GM19043 (cell line): ENCODE measurements at regions not wholly inside any gene's neighbourhood (a gene's known extent, or its start where the extent isn't known, plus 50 kb on each side); places are given as distances from the start of the nearest gene placed in this dataset.

ENCODE experiments used
- ATAC-seq: cut with Tn5 transposase; IDR thresholded peaks from one replicate; pipeline ENCODE4 v1.9.1; 2021; ENCODE audit warnings: low read depth; ENCODE audit not compliant: unreplicated experiment

GRCh38 chr6:11926594-11927407, 85.3 kb upstream of the HIVEP1 start:
- ATAC-seq, result no peak

GRCh38 chr6:11925805-11926204, 86.3 kb upstream of the HIVEP1 start:
- ATAC-seq, result no peak

DNA sequence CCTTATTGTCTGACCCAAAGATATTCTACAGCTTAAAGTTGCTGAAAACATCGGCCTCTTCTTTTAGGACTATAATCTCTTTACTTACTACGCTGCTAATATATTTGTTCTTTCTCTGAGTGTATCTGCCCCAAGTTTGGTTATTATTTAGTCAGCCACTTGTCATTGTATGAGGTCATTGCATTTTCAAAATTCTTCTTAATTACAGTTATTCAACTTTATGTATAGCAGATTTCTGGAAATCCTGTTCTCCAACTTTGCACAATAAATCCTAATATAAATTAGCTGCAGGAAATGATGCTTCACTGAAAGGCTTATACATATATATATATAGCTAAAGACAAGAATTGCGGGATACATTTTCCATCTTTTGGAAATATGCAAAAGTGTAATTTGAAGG, 88.5 kb upstream of the HIVEP1 start:
- no peak for ATAC-seq

DNA sequence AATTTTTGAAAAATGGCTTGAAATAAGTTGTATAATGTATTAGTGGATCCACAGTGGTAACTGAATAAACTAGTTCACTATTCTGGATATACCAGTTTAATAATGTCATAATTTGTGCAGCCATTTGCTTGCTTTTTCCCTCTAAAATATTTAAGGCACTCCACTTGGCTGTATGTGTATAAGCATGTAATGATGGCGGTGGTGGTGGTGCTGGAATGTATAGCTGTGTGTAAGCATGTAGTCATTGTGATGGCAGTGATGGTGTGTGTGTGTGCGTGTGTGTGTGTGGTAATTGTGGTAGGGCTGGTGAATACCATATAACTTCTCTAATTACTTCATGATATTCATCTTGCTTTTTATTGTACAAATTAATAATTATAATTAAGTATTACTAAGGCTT, 89.2 kb upstream of the HIVEP1 start:
- ATAC-seq, result no peak

DNA sequence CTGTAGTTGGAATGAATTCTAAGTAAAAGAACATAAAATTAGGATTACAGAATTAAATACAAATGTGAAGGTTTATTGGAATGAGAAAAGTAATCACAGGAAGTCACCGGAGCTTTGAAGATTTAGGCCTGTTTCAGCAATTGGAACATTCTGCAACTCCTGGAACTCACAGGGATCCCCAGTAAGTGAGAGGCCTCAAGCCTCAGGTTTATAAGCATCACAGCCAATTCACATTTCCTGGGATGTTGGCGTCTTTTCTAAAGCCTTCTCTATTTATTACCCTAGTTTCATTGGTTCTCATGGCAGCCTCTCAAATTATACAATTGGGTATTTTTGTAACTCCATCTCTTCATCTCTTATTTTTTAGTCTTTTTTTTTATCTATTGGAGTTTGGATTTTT, 90.4 kb upstream of the HIVEP1 start:
- ATAC-seq, result no peak

GRCh38 chr6:11921017-11921438, 91.1 kb upstream of the HIVEP1 start:
- ATAC-seq, result no peak

GRCh38 chr6:11920566-11920965, 91.5 kb upstream of the HIVEP1 start:
- no peak for ATAC-seq

GRCh38 chr6:11919771-11920440, 92.2 kb upstream of the HIVEP1 start:
- ATAC-seq, result no peak

DNA sequence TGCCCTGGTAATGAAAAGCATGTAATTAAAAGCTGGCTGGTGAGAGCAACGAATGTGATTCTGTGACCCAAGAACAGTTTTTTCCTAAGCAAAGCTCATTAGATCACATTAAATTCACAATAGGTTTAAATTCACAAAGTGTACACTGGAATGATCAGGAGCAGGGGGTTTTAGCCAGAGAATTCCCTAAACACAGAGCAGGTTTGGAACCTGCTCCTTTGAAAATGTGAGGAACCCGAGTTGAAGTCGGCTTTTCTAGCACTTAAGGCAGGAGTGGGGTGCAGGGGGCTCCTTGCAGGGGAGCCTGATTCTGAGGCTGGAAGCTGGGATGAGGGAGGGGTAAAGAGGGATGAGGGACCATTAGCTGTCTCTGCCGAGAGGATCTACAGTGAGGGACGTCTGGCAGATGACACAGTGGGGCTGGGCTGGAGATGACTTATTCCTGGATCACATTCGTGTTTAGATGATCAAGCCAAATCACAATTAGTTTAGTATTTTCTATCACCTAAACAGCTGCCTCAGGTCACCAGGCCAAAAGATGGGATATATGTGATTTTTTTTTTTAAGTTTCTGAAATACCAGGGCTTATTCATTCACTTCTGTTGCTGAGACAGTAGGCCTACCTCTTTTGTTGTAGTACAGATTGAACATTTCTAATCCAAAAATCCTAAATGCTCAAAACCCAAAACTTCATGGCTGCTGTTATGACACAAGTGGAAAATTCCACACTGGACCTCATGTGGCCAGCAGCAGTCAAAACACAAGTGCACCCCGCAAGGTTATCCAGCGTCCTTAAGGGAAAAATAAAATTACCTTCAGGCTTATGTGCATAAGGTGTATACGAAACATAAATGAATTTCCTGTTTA, 93.1 kb upstream of the HIVEP1 start:
- ATAC-seq, result no peak

- no peak for ATAC-seq
These were observed 94.0 kb upstream of the HIVEP1 start for GRCh38 chr6:11917951-11918738.

GRCh38 chr6:11912420-11912819, 99.7 kb upstream of the HIVEP1 start:
- no peak for ATAC-seq

GRCh38 chr6:11911538-11911937, 100.6 kb upstream of the HIVEP1 start:
- ATAC-seq, result no peak

- no peak for ATAC-seq
These were observed 102.4 kb upstream of the HIVEP1 start for GRCh38 chr6:11909696-11910132.

DNA sequence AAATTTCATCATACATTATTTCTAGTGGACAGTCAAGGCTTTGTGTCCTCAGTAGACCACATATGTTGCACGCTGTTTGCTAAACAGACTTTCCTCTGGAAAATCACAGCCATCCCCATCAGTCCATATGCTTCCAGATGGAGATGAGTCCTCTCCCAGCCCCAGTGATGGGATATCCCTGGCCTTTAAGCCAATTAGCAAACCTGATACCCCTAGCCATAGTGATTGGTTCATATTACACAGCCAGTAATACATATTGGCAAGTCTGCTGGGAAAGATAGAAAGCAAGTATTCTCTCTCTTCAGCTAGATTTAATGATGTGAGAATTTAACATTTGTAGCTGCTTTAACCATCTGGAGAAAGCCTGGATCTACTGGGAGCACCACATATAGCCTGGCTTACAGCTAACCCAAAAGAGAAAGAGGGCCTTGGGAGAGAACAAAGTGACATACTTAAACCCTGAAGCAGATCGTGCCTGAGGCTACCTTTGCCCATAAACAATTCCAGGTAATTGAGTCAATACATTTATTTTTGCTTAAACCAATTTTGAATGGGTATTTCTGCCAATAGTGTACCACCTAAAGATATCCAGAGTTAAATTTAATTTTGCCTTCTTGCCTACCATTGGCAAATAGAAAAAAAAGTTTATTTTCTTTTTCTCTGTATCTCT, 103.5 kb upstream of the HIVEP1 start:
- no peak for ATAC-seq

- ATAC-seq, result no peak
These were observed 108.5 kb upstream of the HIVEP1 start for GRCh38 chr6:11903645-11904044.

DNA sequence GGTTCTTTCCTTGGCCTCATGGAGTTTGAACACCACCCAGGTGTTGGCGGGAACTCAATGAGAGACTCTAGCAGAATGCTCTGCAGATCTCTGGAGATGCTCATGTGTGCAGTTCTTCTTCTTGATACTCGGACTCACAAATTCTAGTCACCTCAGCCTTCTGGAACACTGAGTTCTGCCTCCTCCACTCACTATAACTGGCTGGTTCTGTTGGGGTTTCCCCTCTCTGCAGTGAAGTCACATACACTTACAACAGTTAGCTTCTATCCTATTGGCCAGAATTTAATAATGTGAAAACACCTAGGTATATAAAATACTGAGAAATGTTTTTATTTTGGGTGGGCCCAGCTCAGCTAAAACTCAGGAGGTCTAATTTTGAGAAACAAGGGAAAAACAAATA, 109.6 kb upstream of the HIVEP1 start:
- no peak for ATAC-seq

- no peak for ATAC-seq
These were observed 111.2 kb upstream of the HIVEP1 start for GRCh38 chr6:11900662-11901598.

DNA sequence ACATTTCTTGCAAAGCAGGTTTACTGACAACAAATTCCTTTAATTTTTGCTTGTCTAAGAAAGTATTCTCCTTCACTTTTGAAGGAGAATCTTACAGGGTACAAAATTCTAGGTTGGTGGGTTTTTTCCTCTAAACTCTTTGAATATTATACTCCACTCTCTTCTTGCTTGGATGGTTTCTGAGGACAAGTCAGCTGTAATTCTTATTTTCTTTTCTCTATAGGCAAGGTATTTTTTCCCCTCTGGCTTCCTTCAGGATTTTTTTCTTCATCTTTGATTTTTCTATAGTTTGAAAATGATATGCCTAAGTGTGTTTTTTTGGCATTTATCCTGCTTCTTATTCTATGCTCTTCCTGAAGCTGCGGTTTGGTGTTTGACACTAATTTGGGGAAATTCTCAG, 112.5 kb upstream of the HIVEP1 start:
- no peak for ATAC-seq

- ATAC-seq, result no peak
These were observed 115.6 kb upstream of the ADTRP start for GRCh38 chr6:11894212-11894611.
